GM20000 (cell line): ENCODE measurements at regions not wholly inside any gene's neighbourhood (a gene's known extent, or its start where the extent isn't known, plus 50 kb on each side); places are given as distances from the start of the nearest gene placed in this dataset.

Source experiments
- DNase-seq: peaks from one replicate; pipeline ENCODE4 v3.0.0; 2012; ENCODE audit warnings: low spot score
- CTCF ChIP-seq: IDR thresholded peaks from 2 replicates; pipeline ENCODE4 v1.5.1; 2012; ENCODE audit warnings: mild to moderate bottlenecking, control low read depth; ENCODE audit errors: extremely low read depth, missing control alignments

- DNase-seq: no peak
- no peak for TF ChIP-seq CTCF
These were observed 383.7 kb downstream of the TYW1 start for GRCh38 chr7:67380326-67380725.

- DNase-seq: no peak
- TF ChIP-seq CTCF: no peak
These were observed 384.2 kb downstream of the TYW1 start for GRCh38 chr7:67380858-67381257.

- no peak for DNase-seq
- no peak for TF ChIP-seq CTCF
These were observed 391.2 kb downstream of the TYW1 start for GRCh38 chr7:67387851-67388250.

- no peak for TF ChIP-seq CTCF
- no peak for DNase-seq
These were observed 394.5 kb downstream of the TYW1 start for GRCh38 chr7:67391168-67391567.

GRCh38 chr7:67392596-67393438, 396.2 kb downstream of the TYW1 start:
- no peak for DNase-seq
- TF ChIP-seq CTCF: no peak

GRCh38 chr7:67393903-67394302, 397.3 kb downstream of the TYW1 start:
- no peak for TF ChIP-seq CTCF
- no peak for DNase-seq

- no peak for TF ChIP-seq CTCF
- DNase-seq: no peak
These were observed 402.3 kb downstream of the TYW1 start for GRCh38 chr7:67398916-67399315.
